ENCODE measurements at regions not wholly inside any gene's neighbourhood (a gene's known extent, or its start where the extent isn't known, plus 50 kb on each side); places are given as distances from the start of the nearest gene placed in this dataset.

- DNase-seq (ENCODE audit: low read depth in 3 of 3, low spot score in 1 of 3), result no peak
Observed at GRCh38 chr15:53307952-53308624, 451.4 kb downstream of the WDR72 start.

GRCh38 chr15:53305554-53305953 is 453.9 kb downstream of the WDR72 start:
- no peak for DNase-seq (ENCODE audit: low read depth in 3 of 3, low spot score in 1 of 3)

- DNase-seq (ENCODE audit: low read depth in 3 of 3, low spot score in 1 of 3), result no peak
Observed at GRCh38 chr15:53305101-53305500, 454.4 kb downstream of the WDR72 start.

GRCh38 chr15:53297828-53298227 is 461.6 kb downstream of the WDR72 start:
- DNase-seq (ENCODE audit: low read depth in 3 of 3, low spot score in 1 of 3), result no peak

GRCh38 chr15:53296603-53297002 is 462.9 kb downstream of the WDR72 start:
- no peak for DNase-seq (ENCODE audit: low read depth in 3 of 3, low spot score in 1 of 3)

GRCh38 chr15:53295574-53295973 is 463.9 kb downstream of the WDR72 start:
- no peak for DNase-seq (ENCODE audit: low read depth in 3 of 3, low spot score in 1 of 3)

- no peak for DNase-seq (ENCODE audit: low read depth in 3 of 3, low spot score in 1 of 3)
Observed at GRCh38 chr15:53288542-53288941, 470.9 kb downstream of the WDR72 start.

- DNase-seq (ENCODE audit: low read depth in 3 of 3, low spot score in 1 of 3), result no peak
Observed at GRCh38 chr15:53274630-53275029, 484.5 kb upstream of the ONECUT1 start.

- no peak for DNase-seq (ENCODE audit: low read depth in 3 of 3, low spot score in 1 of 3)
Observed at GRCh38 chr15:53272116-53272515, 482.0 kb upstream of the ONECUT1 start.

- DNase-seq (ENCODE audit: low read depth in 3 of 3, low spot score in 1 of 3), result no peak
Observed at GRCh38 chr15:53266176-53266575, 476.0 kb upstream of the ONECUT1 start.

GRCh38 chr15:53260647-53261046 is 470.5 kb upstream of the ONECUT1 start:
- no peak for DNase-seq (ENCODE audit: low read depth in 3 of 3, low spot score in 1 of 3)

GRCh38 chr15:53256457-53256856 is 466.3 kb upstream of the ONECUT1 start:
- DNase-seq (ENCODE audit: low read depth in 3 of 3, low spot score in 1 of 3), result no peak

- DNase-seq (ENCODE audit: low read depth in 3 of 3, low spot score in 1 of 3), result no peak
Observed at GRCh38 chr15:53256043-53256442, 465.9 kb upstream of the ONECUT1 start.

GRCh38 chr15:53251996-53252395 is 461.9 kb upstream of the ONECUT1 start:
- no peak for DNase-seq (ENCODE audit: low read depth in 3 of 3, low spot score in 1 of 3)

- no peak for DNase-seq (ENCODE audit: low read depth in 3 of 3, low spot score in 1 of 3)
Observed at GRCh38 chr15:53251523-53251922, 461.4 kb upstream of the ONECUT1 start.

GRCh38 chr15:53247041-53247708 is 457.0 kb upstream of the ONECUT1 start:
- no peak for DNase-seq (ENCODE audit: low read depth in 3 of 3, low spot score in 1 of 3)

GRCh38 chr15:53246404-53246803 is 456.3 kb upstream of the ONECUT1 start:
- no peak for DNase-seq (ENCODE audit: low read depth in 3 of 3, low spot score in 1 of 3)

- no peak for DNase-seq (ENCODE audit: low read depth in 3 of 3, low spot score in 1 of 3)
Observed at GRCh38 chr15:53233801-53234200, 443.7 kb upstream of the ONECUT1 start.

GRCh38 chr15:53230473-53230872 is 440.3 kb upstream of the ONECUT1 start:
- DNase-seq (ENCODE audit: low read depth in 3 of 3, low spot score in 1 of 3), result no peak

- no peak for DNase-seq (ENCODE audit: low read depth in 3 of 3, low spot score in 1 of 3)
Observed at GRCh38 chr15:53226559-53226958, 436.4 kb upstream of the ONECUT1 start.

- no peak for DNase-seq (ENCODE audit: low read depth in 3 of 3, low spot score in 1 of 3)
Observed at GRCh38 chr15:53225781-53226180, 435.6 kb upstream of the ONECUT1 start.

- DNase-seq (ENCODE audit: low read depth in 3 of 3, low spot score in 1 of 3), result no peak
Observed at GRCh38 chr15:53224371-53224770, 434.2 kb upstream of the ONECUT1 start.

- no peak for DNase-seq (ENCODE audit: low read depth in 3 of 3, low spot score in 1 of 3)
Observed at GRCh38 chr15:53223815-53224214, 433.7 kb upstream of the ONECUT1 start.
